Caco-2 (cell line): ENCODE measurements at regions not wholly inside any gene's neighbourhood (a gene's known extent, or its start where the extent isn't known, plus 50 kb on each side); places are given as distances from the start of the nearest gene placed in this dataset.
"Not testable (repeated sequence)": the region's sequence is repeated elsewhere in the genome, so short reads cannot be mapped to it uniquely, and the experiment has no call there.

Experiments used
- BruUV-seq: library from RNA; stranded (reverse); fragments of 400-500 nt; replicated peaks from 2 replicates; lab custom pipeline; 2021; lab: Mats Ljungman, UMichigan
- CTCF ChIA-PET: fragments of 300-600 bp; sonication (Branson Sonifier 250); formaldehyde crosslinking; loops from one replicate; lab custom pipeline; 2022; ENCODE audit warnings: antibody characterized with exemption; lab: Charles Lee
- POLR2A ChIA-PET: fragments of 300-600 bp; sonication (Branson Sonifier 250); formaldehyde crosslinking; loops from one replicate; lab custom pipeline; 2022; ENCODE audit warnings: antibody characterized with exemption; lab: Charles Lee
- DNase-seq, 2 experiments: peaks; one replicate each; pipeline versions ENCODE4 v3.0.0 to v3.0.0-alpha.2; 2020 to 2022
- H3K27me3 ChIP-seq: replicated peaks from 2 replicates; pipeline ENCODE4 v1.6.0; 2011; ENCODE audit warnings: low read length; ENCODE audit not compliant: control insufficient read depth, insufficient read depth
- H3K36me3 ChIP-seq: 2 replicates; pipeline ENCODE4 v1.5.1; 2011; ENCODE audit warnings: low read length; ENCODE audit not compliant: control insufficient read depth, insufficient read depth
- H3K4me1 ChIP-seq: fragments of 250-450 bp; sonication (Bioruptor Pico); 2 replicates; pipeline ENCODE4 v1.5.1; 2020; ENCODE audit warnings: mild to moderate bottlenecking
- H3K4me3 ChIP-seq: 2 replicates; pipeline ENCODE4 v1.5.1; 2011; ENCODE audit warnings: low read depth, mild to moderate bottlenecking, control low read depth, low read length
- H3K9me3 ChIP-seq: fragments of 250-450 bp; sonication (Bioruptor Pico); 2 replicates; pipeline ENCODE4 v1.5.1; 2020; ENCODE audit warnings: mild to moderate bottlenecking, moderate library complexity
- H3K27ac Mint-ChIP-seq: one replicate; pipeline ENCODE4 v1.8.0; 2022; ENCODE audit warnings: mixed read lengths; ENCODE audit not compliant: unreplicated experiment
- H3K27me3 Mint-ChIP-seq: one replicate; pipeline ENCODE4 v1.8.0; 2022; ENCODE audit warnings: mixed read lengths; ENCODE audit not compliant: insufficient read depth, unreplicated experiment
- H3K36me3 Mint-ChIP-seq: one replicate; pipeline ENCODE4 v1.8.0; 2022; ENCODE audit warnings: mild to moderate bottlenecking, mixed read lengths; ENCODE audit not compliant: insufficient read depth, unreplicated experiment
- H3K4me1 Mint-ChIP-seq: one replicate; pipeline ENCODE4 v1.8.0; 2022; ENCODE audit warnings: low read depth, mixed read lengths; ENCODE audit not compliant: unreplicated experiment
- H3K4me3 Mint-ChIP-seq: one replicate; pipeline ENCODE4 v1.8.0; 2022; ENCODE audit warnings: mild to moderate bottlenecking, moderate library complexity, mixed read lengths; ENCODE audit not compliant: unreplicated experiment
- H3K9me3 Mint-ChIP-seq: one replicate; pipeline ENCODE4 v1.8.0; 2022; ENCODE audit warnings: mixed read lengths; ENCODE audit not compliant: unreplicated experiment
- CTCF ChIP-seq, 2 experiments: fragments of 200-600 bp in 1 of 2; IDR thresholded peaks; 1 replicate in 1 of 2; 2 replicates in 1 of 2; pipeline versions ENCODE4 v1.5.1 to v1.8.0; 2011 to 2022; ENCODE audit warnings: antibody characterized with exemption in 1 of 2, control low read depth in 1 of 2, inconsistent platforms in 1 of 2, low read depth in 1 of 2, low read length in 1 of 2, mild to moderate bottlenecking in 1 of 2, moderate library complexity in 1 of 2; ENCODE audit not compliant: insufficient read depth in 1 of 2, severe bottlenecking in 1 of 2, unreplicated experiment in 1 of 2
- intact Hi-C: fragments of 100-400 bp; cut with micrococcal nuclease; formaldehyde crosslinking; loops from one replicate; pipeline ENCODE4 v1.10.0; 2022; ENCODE audit not compliant: unreplicated experiment

- BruUV-seq, H3K9me3 Mint-ChIP-seq, H3K36me3 Mint-ChIP-seq, H3K9me3 ChIP-seq, DNase-seq, H3K27ac Mint-ChIP-seq, H3K36me3 ChIP-seq, H3K4me1 ChIP-seq, H3K27me3 Mint-ChIP-seq, H3K4me3 ChIP-seq, H3K4me1 Mint-ChIP-seq, H3K4me3 Mint-ChIP-seq, intact Hi-C loops, H3K27me3 ChIP-seq: not testable (repeated sequence)
- CTCF ChIA-PET = interaction anchor here (0.7 kb wide), 1 partner anchor 97 kb away, joined by 3 read pairs; no protein-coding TSS in a partner anchor
- POLR2A ChIA-PET = interaction anchor here (0.6 to 1.1 kb wide), 2 partner anchors 46 to 254 kb away, joined by 3 to 11 read pairs; no protein-coding TSS in a partner anchor
Observed at GRCh38 chr7:66458991-66459390, 169.7 kb upstream of the KCTD7 start.

- intact Hi-C loops, H3K27ac Mint-ChIP-seq, H3K4me1 Mint-ChIP-seq, BruUV-seq, H3K9me3 ChIP-seq, DNase-seq, H3K36me3 Mint-ChIP-seq, H3K4me1 ChIP-seq, H3K27me3 ChIP-seq, H3K4me3 Mint-ChIP-seq, H3K4me3 ChIP-seq, H3K9me3 Mint-ChIP-seq, H3K27me3 Mint-ChIP-seq, H3K36me3 ChIP-seq: not testable (repeated sequence)
- POLR2A ChIA-PET = interaction anchor here (1.1 kb wide), 1 partner anchor 255 kb away, joined by 3 read pairs; no protein-coding TSS in a partner anchor
- CTCF ChIA-PET = interaction anchor here (0.6 kb wide), 1 partner anchor 95 kb away, joined by 3 read pairs; no protein-coding TSS in a partner anchor
Observed at GRCh38 chr7:66459783-66460413, 168.8 kb upstream of the KCTD7 start.

GRCh38 chr7:66460921-66461361 lies 167.7 kb upstream of the KCTD7 start:
- CTCF ChIA-PET = no interaction called here
- Mint-ChIP-seq H3K36me3 (no peaks in the 10 kb centered on the region), H3K4me1 (no peaks in the 10 kb centered on the region), H3K4me3 (no peak overlapping the region), H3K9me3 (no peaks in the 10 kb centered on the region), H3K27me3 (no peaks in the 10 kb centered on the region), H3K27ac (no peak overlapping the region)
- no TSS peak for BruUV-seq
- POLR2A ChIA-PET = no interaction called here
- Histone ChIP-seq H3K4me1 (no peaks in the 10 kb centered on the region), H3K36me3 (no peaks in the 10 kb centered on the region), H3K27me3 (no peaks in the 10 kb centered on the region), H3K4me3 (no peak overlapping the region), H3K9me3 (no peaks in the 10 kb centered on the region)
- intact Hi-C loops = no loop called here
- TF ChIP-seq CTCF (IDR thresholded peaks at IDR 0.05; ENCODE audit: insufficient read depth in 1 of 2, low read depth in 1 of 2, low read length in 1 of 2, severe bottlenecking in 1 of 2, unreplicated experiment in 1 of 2) = no peak
- no peak for DNase-seq

GRCh38 chr7:66461397-66461796 lies 167.3 kb upstream of the KCTD7 start:
- DNase-seq, H3K36me3 Mint-ChIP-seq, intact Hi-C loops, H3K27me3 Mint-ChIP-seq, H3K27me3 ChIP-seq, BruUV-seq, H3K4me3 ChIP-seq, H3K4me1 ChIP-seq, H3K27ac Mint-ChIP-seq, CTCF ChIA-PET, H3K9me3 Mint-ChIP-seq, H3K4me3 Mint-ChIP-seq, H3K36me3 ChIP-seq, H3K9me3 ChIP-seq, H3K4me1 Mint-ChIP-seq: not testable (repeated sequence)
- POLR2A ChIA-PET = interaction anchor here (1.7 kb wide), 1 partner anchor 32 kb away, joined by 3 read pairs; no protein-coding TSS in a partner anchor

GRCh38 chr7:66462831-66463230 lies 165.8 kb upstream of the KCTD7 start:
- H3K27me3 Mint-ChIP-seq, H3K9me3 Mint-ChIP-seq, H3K27ac Mint-ChIP-seq, DNase-seq, H3K27me3 ChIP-seq, H3K9me3 ChIP-seq, H3K4me1 ChIP-seq, intact Hi-C loops, H3K36me3 Mint-ChIP-seq, H3K4me3 ChIP-seq, H3K4me1 Mint-ChIP-seq, H3K36me3 ChIP-seq, BruUV-seq, H3K4me3 Mint-ChIP-seq: not testable (repeated sequence)
- CTCF ChIA-PET = interaction anchor here (0.6 kb wide), 1 partner anchor 27 kb away, joined by 3 read pairs; no protein-coding TSS in a partner anchor
- POLR2A ChIA-PET = interaction anchor here (1.7 kb wide), 1 partner anchor 31 kb away, joined by 3 read pairs; no protein-coding TSS in a partner anchor
